ENCODE measurements at regions not wholly inside any gene's neighbourhood (a gene's known extent, or its start where the extent isn't known, plus 50 kb on each side); places are given as distances from the start of the nearest gene placed in this dataset.

DNA sequence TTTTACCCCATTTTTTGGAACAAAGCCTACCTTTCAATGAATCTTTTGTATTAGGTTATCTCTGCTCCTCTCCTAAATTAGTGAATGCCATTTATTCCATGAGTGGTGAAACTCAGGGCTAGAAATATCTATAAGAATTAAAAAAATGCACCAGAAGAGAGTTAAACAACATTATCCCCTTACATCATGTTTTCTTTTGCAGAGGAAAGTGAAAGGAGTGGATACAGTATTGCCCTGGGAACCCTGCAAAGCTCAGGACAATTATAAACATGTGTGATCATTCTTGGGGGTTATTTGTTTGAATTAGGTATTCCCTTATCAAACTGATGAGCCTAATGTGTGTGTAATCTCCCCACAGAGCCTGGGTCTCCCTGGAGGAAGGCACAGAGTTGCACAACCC, 559.2 kb downstream of the RNF144A start:
- no peak for DNase-seq

GRCh38 chr2:7479603-7480002, 562.4 kb downstream of the RNF144A start:
- no peak for DNase-seq

DNA sequence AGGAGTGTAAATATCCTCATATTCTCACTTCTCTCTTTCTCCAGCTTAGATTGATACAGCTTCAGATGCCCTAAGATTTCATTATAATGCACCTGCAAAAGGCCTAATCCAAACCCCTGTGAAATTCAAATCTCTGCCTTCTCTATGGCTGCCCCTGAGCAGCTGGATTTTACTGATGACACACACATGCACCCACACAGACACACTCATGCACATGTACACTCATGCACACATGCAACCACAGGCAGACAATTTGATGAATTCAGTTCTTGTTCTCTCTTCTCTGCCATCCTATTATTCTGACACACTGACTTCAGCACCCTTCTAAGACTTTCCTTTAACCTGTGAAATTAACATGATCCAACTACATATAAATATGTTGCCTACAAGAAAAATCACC, 563.2 kb downstream of the RNF144A start:
- DNase-seq: no peak

- DNase-seq: no peak
These were observed 573.5 kb downstream of the RNF144A start for GRCh38 chr2:7490672-7491071.

- DNase-seq: no peak
These were observed 575.5 kb downstream of the RNF144A start for GRCh38 chr2:7492719-7493118.

GRCh38 chr2:7497178-7497577, 580.0 kb downstream of the RNF144A start:
- no peak for DNase-seq

GRCh38 chr2:7499018-7499417, 581.8 kb downstream of the RNF144A start:
- DNase-seq: no peak

DNA sequence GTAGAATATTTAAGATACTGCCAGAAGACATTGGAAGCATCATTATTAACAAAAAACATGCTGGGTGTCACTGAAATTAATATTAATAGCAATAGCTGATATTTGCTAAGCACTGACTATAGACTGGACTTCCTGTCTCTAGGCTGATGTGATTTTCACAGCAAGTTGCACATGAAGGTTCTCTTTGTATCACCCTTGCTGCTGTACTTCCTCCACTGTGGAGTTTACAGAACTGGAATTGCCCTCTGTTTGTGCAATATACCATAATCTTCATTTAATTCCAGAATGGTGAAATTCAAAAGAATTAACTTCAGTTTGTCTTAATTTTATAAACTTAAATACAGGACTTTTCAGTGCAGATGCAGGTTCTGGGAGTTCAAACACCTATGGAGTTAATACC, 585.1 kb downstream of the RNF144A start:
- DNase-seq: no peak

- no peak for DNase-seq
These were observed 591.2 kb downstream of the RNF144A start for GRCh38 chr2:7508296-7508943.

DNA sequence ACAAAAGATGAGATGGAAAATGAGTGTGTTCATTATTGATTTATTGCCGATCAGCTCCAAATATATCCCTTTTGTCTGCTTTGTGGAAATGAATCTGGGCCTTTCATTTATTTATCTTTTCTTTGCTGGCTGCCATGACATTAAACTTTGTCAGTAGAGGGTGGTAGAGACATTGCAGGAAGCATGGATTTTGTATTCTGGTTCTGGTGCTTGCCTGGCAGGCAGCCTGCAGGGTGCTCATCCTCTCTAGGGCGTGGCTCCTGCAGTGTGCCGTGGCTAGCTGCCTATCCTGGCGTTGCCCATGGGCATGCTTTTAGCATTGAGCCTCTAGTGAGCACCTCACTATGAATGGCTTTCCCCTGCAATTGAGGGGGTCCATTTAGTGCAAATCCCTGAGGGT, 593.1 kb downstream of the RNF144A start:
- no peak for DNase-seq

GRCh38 chr2:7513834-7514233, 596.6 kb downstream of the RNF144A start:
- no peak for DNase-seq

- no peak for DNase-seq
These were observed 598.1 kb downstream of the RNF144A start for GRCh38 chr2:7515327-7515726.

DNA sequence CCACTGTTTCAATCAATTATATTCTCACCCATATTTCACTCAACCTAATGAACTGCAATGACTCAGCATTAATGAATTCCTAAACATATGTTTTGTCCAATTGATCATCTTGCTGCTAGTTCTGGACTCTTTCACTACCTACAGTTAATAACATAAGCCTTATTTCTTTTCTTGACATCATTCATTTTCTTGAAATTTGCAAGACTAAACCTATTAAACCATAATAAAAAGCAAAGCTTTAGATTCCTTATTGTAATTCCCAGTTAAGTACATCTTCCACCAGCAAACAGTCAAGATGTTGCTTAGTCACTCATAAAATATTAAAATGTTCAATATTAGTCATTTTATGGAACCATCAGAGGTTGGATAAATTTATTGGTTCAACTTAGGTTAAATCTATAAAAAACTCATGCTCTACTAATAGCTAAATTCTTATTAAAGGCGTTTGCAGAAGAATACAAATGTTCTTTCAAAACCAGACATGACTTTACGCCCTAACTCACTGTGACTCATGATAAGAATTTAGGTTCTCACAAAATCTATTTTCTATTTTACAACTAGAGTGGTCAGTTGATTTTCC, 599.4 kb downstream of the RNF144A start:
- DNase-seq: no peak

DNA sequence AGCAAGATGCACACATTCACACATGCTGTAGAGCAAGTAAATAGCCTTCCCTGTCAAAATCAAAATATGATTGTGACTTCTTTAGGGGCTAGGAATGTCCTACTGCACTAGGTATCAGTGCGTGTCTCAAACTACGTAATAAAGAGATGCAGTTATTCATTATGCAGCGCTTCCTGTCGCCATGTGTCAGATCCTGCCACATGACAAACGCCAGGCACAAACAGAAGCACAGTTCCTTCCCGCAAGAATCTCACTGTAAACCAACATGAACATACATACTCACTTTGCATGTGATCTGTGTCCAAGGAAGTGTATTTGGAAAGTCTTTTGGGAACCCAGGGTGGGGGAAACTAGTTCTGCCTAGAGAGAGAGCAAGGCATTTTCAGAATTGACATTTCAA, 599.9 kb downstream of the RNF144A start:
- DNase-seq: no peak

- no peak for DNase-seq
These were observed 600.6 kb downstream of the RNF144A start for GRCh38 chr2:7517851-7518250.

DNA sequence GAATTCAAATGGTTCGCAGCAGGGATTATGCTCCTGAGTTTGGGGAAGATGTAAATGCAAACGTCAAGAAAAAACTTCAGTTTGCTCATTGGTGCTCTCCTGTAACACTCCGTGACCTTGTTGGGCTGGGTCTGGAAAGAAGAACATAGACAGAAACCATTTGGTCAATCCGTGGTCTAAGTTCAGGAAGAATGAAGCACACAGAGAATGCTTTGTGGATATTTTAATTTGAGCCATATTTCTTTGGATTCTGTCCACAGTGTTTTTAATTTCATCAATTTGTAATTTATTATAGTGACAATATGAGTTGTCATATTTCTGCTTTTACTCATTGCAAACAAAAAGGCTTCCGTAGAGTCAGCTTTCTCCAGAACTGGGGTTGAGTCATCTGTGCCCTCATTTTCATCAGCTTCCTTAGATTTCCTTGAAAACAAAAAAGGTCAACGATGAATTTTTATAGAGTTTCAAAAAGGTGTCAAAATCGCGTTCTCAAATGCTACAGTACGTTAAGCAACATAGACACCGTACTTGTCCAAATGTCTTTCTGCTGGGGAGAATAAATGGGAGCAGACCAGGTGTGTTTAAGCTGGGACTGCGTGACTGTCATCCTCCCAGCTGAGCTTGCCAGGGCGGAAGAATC, 606.4 kb downstream of the RNF144A start:
- no peak for DNase-seq

GRCh38 chr2:7524195-7524594, 607.0 kb downstream of the RNF144A start:
- DNase-seq: no peak

GRCh38 chr2:7525746-7526145, 608.5 kb downstream of the RNF144A start:
- DNase-seq: no peak

GRCh38 chr2:7527165-7527722, 610.0 kb downstream of the RNF144A start:
- no peak for DNase-seq

DNA sequence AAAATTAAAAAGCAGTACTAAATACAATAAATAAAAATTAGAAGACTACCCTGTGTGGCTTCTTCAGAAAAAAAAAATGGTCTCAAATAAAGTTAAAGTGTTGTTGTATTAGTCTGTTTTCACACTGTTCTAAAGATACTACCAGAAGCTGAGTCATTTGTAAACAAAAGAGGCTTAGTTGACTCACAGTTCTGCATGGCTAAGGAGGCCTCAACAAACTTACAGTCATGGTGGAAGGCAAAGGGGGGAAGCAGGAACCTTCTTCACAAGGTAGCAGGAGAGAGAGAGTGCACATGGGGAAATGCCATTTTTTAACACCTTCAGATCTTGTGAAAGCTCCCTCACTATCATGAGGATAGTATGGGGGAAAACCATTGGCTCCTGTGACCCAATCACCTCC, 612.8 kb downstream of the RNF144A start:
- DNase-seq: no peak

DNA sequence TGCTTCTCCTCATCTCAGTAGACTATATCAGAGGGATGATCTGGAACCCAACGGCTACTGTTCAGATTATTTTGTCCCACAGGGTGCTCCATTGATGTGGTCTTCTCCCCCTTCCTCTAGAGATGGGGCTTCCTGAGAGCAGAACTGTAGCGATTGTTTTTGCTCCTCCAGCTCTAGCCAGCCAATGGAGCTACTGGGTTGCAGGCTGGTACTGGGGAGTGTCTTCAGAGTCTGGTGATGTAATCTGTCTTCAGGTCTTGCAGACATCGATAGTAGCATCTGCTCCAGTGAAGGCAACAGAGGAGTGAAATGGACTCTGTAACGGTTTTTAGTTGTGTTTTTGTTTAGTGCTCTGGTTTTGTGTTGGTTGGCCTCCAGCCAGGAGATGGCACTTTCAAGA, 621.9 kb downstream of the RNF144A start:
- DNase-seq: no peak

- DNase-seq: no peak
These were observed 622.5 kb downstream of the RNF144A start for GRCh38 chr2:7539760-7540159.

DNA sequence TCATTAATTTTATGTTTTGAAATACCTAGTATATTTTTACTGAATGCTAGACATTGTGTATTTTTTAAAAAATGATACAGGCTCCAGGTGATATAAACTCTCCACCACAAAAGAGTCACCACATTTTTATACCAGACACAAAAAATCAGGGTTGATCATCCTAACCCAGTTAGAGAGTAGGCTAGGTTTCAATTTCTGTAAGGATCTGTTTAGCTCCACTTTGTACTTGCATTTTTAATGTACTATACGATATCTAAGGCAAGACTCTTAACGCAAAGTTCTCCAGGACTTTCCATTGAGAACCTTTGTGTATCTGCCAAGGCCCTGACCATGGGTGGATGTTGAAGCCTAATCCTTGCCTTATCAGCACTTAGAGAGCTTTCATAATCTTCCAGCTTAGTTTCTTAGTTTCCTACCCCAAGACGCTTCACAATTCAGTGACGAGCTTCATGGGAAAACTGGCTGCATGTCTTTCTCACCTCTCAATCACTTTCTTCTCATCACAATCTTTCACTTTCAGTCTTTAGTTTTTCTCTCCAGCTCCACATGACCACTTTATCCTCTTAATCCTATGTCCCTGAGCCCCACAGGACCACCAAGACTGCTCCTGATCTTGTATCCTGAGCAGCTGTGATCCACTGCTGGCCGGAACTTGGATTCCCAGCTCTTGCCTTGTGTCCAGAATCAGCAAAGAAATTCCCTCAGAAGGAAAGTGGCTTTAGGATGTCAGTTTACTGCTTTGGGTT, 635.8 kb downstream of the RNF144A start:
- no peak for DNase-seq

- DNase-seq: no peak
These were observed 638.0 kb downstream of the RNF144A start for GRCh38 chr2:7555260-7555659.
